Mesothelial cell of epicardium (in vitro differentiated cells): ENCODE measurements at regions not wholly inside any gene's neighbourhood (a gene's known extent, or its start where the extent isn't known, plus 50 kb on each side); places are given as distances from the start of the nearest gene placed in this dataset.

ENCODE experiments used
- DNase-seq, 2 experiments: peaks; one replicate each; pipeline ENCODE4 v3.0.0; 2021; ENCODE audit warnings: low spot score in 2 of 2; ENCODE audit not compliant: unreplicated experiment in 2 of 2
- H3K27ac Mint-ChIP-seq: 2 replicates; pipeline ENCODE4 v1.8.0; 2021; ENCODE audit warnings: mixed read lengths
- H3K27me3 Mint-ChIP-seq: 2 replicates; pipeline ENCODE4 v1.8.0; 2021; ENCODE audit warnings: low read depth, mixed read lengths
- H3K36me3 Mint-ChIP-seq: 2 replicates; pipeline ENCODE4 v1.8.0; 2021; ENCODE audit warnings: mixed read lengths
- H3K4me1 Mint-ChIP-seq: 2 replicates; pipeline ENCODE4 v1.8.0; 2021; ENCODE audit warnings: mixed read lengths
- H3K4me3 Mint-ChIP-seq: 2 replicates; pipeline ENCODE4 v1.8.0; 2021; ENCODE audit warnings: mild to moderate bottlenecking, moderate library complexity, mixed read lengths
- H3K9me3 Mint-ChIP-seq: 2 replicates; pipeline ENCODE4 v1.8.0; 2021; ENCODE audit warnings: mixed read lengths
- CTCF ChIP-seq: fragments of 200-600 bp; sonication (generic); IDR thresholded peaks from one replicate; pipeline ENCODE4 v1.5.0; 2021; ENCODE audit warnings: antibody characterized with exemption; ENCODE audit not compliant: unreplicated experiment

- Mint-ChIP-seq H3K4me1 (peaks cover 12% of the 10 kb centered on the region), H3K9me3 (peaks cover 24% of the 10 kb centered on the region), H3K27ac (peak overlapping the region; percentile 68), H3K36me3 (peaks cover 18% of the 10 kb centered on the region), H3K4me3 (no peak overlapping the region), H3K27me3 (no peaks in the 10 kb centered on the region)
- DNase-seq = no peak
- no peak for TF ChIP-seq CTCF
These were observed 227.8 kb upstream of the CDH9 start for GRCh38 chr5:27266184-27266583.

GRCh38 chr5:27257696-27258095 is 219.3 kb upstream of the CDH9 start:
- H3K4me1 Mint-ChIP-seq = peaks cover 10% of the 10 kb centered on the region
- TF ChIP-seq CTCF = no peak
- no peak overlapping the region for H3K4me3 Mint-ChIP-seq
- peaks cover 2% of the 10 kb centered on the region for H3K27me3 Mint-ChIP-seq
- no peak for DNase-seq
- no peak overlapping the region for H3K27ac Mint-ChIP-seq
- peaks cover 7% of the 10 kb centered on the region for H3K36me3 Mint-ChIP-seq
- H3K9me3 Mint-ChIP-seq = peaks cover 8% of the 10 kb centered on the region

- H3K27me3 Mint-ChIP-seq = no peaks in the 10 kb centered on the region
- H3K4me1 Mint-ChIP-seq = peaks cover 6% of the 10 kb centered on the region
- TF ChIP-seq CTCF = no peak
- peaks cover 4% of the 10 kb centered on the region for H3K36me3 Mint-ChIP-seq
- H3K27ac Mint-ChIP-seq = no peak overlapping the region
- no peak overlapping the region for H3K4me3 Mint-ChIP-seq
- DNase-seq = no peak
- peaks cover 4% of the 10 kb centered on the region for H3K9me3 Mint-ChIP-seq
These were observed 214.5 kb upstream of the CDH9 start for GRCh38 chr5:27252911-27253310.

GRCh38 chr5:27242258-27242626 is 203.9 kb upstream of the CDH9 start:
- DNase-seq = no peak
- H3K27me3 Mint-ChIP-seq = peaks cover 9% of the 10 kb centered on the region
- H3K9me3 Mint-ChIP-seq = peaks cover 34% of the 10 kb centered on the region
- TF ChIP-seq CTCF = no peak
- peak overlapping the region; percentile 91 for H3K27ac Mint-ChIP-seq
- no peak overlapping the region for H3K4me3 Mint-ChIP-seq
- H3K36me3 Mint-ChIP-seq = peaks cover 16% of the 10 kb centered on the region
- peaks cover 20% of the 10 kb centered on the region for H3K4me1 Mint-ChIP-seq

GRCh38 chr5:27241564-27242257 is 203.3 kb upstream of the CDH9 start:
- peak overlapping the region; percentile 91 for H3K27ac Mint-ChIP-seq
- no peak for TF ChIP-seq CTCF
- peaks cover 34% of the 10 kb centered on the region for H3K9me3 Mint-ChIP-seq
- H3K27me3 Mint-ChIP-seq = peaks cover 9% of the 10 kb centered on the region
- peaks cover 16% of the 10 kb centered on the region for H3K36me3 Mint-ChIP-seq
- peaks cover 17% of the 10 kb centered on the region for H3K4me1 Mint-ChIP-seq
- no peak for DNase-seq
- H3K4me3 Mint-ChIP-seq = no peak overlapping the region
